HEK293 (cell line): ENCODE measurements at regions not wholly inside any gene's neighbourhood (a gene's known extent, or its start where the extent isn't known, plus 50 kb on each side); places are given as distances from the start of the nearest gene placed in this dataset.

Experiments
- HOXC10 ChIP-seq: sonication (generic); formaldehyde crosslinking; IDR thresholded peaks from 2 replicates; pipeline ENCODE4 v1.8.1; 2023; ENCODE audit warnings: mild to moderate bottlenecking, missing genetic modification reagents
- ZSCAN30 ChIP-seq: fragments of 450-650 bp; IDR thresholded peaks from 2 replicates; pipeline ENCODE4 v1.5.1; 2018; ENCODE audit warnings: missing biosample characterization, mild to moderate bottlenecking, missing genetic modification characterization, moderate library complexity

- no peak for TF ChIP-seq ZSCAN30 (tag by site-specific recombination)
- no peak for TF ChIP-seq HOXC10
These were observed 170.3 kb downstream of the PTGER3 start for GRCh38 chr1:70877343-70877742.
